NCI-H2107 treated with DMSO at 0.1 percent for 48 hours (cell line): ENCODE measurements at regions not wholly inside any gene's neighbourhood (a gene's known extent, or its start where the extent isn't known, plus 50 kb on each side); places are given as distances from the start of the nearest gene placed in this dataset.
"Not testable (repeated sequence)": the region's sequence is repeated elsewhere in the genome, so short reads cannot be mapped to it uniquely, and the experiment has no call there.

ENCODE experiments used
- DNase-seq: peaks from one replicate; lab custom pipeline; 2025; ENCODE audit not compliant: unreplicated experiment; lab: John Stamatoyannopoulos, UW

GRCh38 chr9:111276431-111277128 is 53.4 kb downstream of the OR2K2 start:
- no peak for DNase-seq

GRCh38 chr9:111274737-111275136 is 55.3 kb downstream of the OR2K2 start:
- DNase-seq = no peak

DNA sequence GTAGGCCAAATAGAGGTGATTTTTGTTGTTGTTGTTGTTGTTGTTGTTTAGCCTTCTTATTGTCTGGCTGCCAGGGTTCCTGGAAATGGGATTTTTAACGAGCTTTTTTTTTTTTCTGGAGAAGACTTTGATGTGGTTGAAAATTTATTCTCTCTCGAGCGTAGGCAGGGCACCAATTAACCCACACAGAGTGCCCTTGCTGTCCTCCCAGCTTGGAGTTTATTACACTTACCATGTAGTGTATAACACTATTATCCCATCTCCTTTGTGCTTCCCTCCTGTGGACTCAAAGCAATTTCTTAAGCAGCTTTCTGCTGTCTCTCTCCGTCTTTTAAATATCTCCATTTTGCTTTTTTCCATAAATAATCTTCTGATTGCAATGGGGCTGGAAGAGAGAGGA is 57.4 kb downstream of the OR2K2 start:
- DNase-seq = no peak

DNA sequence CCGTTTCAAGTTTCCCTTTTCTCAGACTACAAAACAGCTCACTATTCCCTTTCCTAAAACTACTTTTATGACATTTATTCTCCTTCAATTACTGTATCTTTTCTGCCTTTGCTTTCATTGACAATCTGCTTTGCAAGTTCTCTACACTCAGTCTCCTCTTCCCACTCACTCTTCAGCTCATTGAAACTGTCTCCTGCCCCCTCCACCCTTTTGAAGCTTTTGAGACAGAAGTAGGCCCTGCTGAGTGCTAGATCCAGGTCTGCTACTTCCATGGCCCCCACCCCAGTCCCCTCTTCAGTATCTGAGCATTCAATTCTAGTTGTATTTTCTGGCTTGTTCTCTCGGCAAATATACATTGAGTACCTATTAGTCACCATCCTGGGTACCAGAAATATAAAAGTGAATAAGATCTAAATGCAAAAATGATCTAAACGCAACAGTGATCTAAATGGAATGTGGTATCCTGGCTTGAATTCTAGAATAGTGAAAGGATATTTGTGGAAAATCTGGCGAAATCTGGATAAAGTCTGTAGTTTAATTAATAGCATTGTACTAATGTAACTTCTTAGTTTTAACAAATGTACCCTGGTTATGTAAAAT is 58.4 kb downstream of the OR2K2 start:
- DNase-seq = no peak

DNA sequence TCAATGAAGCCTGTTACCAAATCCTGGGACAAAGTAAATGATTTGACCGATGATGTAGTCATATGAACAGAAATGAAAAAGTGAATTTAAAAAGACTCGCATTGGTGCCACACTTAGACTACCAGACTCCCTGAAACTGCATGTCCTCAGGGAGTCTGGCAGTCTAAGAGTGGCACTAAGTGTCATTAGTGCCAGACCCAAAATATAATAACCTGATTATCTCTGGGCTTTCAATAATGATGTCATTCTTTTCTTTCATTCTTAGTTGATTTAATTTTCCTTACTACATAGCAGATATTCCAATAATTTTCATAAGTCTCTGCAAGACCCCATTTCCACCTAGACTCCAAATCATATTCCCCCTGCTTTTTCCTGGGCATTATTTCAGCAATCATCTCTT is 59.0 kb downstream of the OR2K2 start:
- no peak for DNase-seq

DNA sequence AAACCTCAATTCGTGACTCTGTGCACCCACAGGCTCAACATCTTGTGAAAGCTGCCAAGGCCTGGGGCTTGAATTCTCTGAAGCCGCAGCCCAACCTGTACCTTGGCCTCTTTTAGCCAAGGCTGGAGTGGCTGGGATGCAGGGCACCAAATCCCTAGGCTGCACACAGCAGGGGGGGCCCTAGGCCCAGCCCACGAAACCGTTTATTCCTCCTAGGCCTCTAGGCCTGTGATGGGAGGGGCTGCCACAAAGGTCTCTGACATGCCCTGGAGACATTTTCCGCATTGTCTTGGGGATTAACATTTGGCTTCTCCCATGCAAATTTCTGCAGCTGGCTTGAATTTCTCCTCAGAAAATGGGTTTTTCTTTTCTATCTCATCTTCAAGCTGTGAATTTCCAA is 64.0 kb downstream of the OR2K2 start:
- DNase-seq = not testable (repeated sequence)

GRCh38 chr9:111263116-111263515 is 66.9 kb downstream of the OR2K2 start:
- no peak for DNase-seq

- no peak for DNase-seq
Measured at GRCh38 chr9:111258875-111259271, 71.2 kb downstream of the OR2K2 start.

DNA sequence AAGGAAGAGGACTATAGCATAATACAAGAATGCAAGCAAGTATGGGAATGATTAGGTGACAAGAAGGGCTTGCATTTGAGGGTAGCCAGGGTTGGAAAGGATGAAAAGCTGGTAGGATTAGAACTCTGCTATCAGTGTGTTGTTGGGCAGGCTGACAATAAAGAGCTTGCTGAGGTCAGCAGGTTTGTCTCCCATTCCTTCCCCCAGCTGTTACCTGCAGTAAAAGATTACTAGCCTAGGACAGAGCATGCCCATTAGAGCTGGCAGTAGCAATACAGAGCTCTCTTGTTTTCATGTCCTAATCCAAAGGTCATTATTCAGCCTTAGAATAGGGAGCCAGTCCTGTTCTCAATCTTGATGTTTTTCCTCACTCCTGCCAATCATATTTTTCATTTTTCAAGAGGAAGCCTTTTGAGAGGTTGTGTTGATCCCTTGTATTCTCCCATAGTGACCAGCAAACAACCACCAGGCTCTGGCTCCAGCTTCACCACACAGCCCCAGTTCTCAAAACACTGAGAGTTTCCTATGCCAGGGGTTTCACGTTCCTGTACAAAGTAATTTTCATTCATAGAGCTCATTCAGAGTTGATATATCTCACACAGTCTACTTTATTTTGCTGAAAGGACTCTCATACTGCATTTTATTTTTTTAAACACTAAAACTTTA is 71.7 kb downstream of the OR2K2 start:
- no peak for DNase-seq

DNA sequence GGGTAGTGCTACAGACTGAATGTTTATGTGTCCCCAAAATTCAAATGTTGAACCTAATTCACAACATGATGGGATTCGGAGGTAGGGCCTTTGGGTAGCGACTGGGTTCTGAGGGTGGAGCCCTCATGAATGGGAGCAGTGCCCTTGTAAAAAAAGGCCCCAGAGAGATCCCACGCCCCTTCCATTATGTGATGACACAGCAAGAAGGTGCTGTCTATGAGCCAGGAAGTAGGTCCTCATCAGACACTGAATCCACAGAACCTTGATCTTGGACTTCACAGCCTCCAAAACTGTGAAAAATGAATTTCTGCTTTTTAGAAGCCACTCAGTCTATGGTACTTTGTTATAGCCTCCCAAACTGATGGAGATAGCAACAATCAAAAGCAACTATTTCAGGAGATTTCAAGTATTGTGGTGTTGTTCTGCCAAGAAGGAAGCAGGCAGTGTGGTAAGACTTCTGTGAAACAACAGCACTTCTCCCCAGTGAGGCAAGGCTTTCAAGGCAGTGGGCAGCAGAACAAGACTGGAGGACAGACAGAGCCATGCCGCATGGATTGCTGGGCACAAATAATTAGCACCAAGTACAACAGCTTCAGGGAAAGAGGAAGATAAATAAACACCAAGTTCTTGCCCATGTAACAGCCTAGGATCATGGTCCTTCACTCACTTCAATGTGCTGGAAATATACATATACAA is 76.1 kb downstream of the OR2K2 start:
- DNase-seq = no peak

DNA sequence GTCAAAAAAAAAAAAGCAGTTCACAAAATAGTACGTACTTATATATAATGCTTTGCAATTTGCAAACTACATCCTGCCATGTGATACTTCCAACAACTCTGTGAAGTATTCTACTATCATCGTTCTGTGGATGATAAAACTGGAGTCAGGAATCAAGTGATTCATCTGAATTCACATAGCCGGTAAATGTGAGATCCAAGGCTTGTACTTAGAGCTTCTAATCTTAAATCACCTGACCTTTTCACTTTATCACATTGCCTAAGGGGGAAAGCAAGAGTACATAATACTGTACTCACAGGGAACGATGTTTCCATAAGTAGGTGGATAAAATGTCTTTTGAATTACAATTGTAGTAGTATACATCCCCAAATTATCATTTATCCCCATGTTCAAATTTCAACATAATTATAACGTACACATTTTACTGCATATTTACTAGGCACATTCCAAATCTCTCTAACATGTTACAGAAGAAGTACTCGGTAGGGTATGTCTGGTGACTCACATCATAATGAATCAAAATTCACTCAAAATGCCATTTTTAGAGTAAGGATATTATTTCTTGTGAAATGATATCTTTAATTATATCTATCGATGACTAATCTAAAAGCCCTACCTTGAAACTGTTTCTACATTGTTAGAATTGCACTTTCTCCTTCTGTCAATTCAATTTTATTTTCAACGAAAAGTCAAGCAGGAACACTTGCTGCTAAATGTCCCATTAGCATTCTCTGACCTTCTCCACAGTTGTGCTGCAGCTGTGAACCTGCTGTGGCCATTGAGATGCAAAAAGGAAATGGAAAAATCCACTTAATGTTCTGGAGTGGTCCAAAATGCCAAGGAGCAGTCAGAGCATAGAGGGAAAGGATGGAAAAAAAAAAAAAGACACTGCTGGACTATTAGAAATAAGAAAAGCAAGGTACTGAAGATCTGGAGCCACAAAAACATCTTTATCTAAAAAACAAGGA is 78.9 kb downstream of the OR2K2 start:
- DNase-seq = no peak

DNA sequence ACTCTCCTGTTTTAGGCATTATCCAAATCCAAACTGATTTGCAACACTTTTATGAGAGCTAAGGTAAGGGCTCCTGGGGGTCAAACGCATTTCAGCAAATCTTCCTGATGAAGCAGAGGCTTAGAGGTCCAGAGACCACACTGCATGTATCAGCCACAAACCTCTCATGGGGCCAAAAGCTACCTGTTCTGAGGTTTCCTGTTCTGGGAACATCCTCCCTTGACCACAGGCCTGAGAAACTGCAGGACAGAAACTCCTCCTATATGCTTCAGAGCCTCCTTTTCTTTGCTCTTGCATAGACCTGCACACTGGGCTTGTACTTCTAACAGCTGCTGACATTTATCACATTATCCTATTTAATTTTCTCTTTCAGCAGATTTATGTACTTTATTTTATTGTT is 92.6 kb downstream of the OR2K2 start:
- DNase-seq = no peak

DNA sequence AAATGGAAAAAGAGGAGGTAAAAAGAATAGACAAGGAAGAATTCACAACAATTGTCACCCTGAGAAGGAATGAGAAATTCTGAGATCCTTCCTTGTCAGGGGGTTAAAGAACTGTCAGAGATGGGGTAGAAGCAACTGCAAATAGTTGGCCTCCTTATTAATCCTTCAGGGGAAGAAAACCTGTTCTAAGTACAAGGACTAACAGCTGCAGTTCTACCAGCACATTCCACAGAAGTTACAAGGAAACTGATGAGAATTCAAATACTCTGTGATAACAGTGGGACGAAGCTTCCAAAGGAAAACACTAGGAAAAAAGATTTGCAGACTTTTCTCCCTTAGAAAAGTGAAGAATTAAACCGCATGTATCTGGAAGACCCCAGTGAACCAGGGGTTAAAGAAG is 93.7 kb downstream of the OR2K2 start:
- DNase-seq = no peak

GRCh38 chr9:111233963-111234362 is 96.1 kb downstream of the OR2K2 start:
- no peak for DNase-seq

DNA sequence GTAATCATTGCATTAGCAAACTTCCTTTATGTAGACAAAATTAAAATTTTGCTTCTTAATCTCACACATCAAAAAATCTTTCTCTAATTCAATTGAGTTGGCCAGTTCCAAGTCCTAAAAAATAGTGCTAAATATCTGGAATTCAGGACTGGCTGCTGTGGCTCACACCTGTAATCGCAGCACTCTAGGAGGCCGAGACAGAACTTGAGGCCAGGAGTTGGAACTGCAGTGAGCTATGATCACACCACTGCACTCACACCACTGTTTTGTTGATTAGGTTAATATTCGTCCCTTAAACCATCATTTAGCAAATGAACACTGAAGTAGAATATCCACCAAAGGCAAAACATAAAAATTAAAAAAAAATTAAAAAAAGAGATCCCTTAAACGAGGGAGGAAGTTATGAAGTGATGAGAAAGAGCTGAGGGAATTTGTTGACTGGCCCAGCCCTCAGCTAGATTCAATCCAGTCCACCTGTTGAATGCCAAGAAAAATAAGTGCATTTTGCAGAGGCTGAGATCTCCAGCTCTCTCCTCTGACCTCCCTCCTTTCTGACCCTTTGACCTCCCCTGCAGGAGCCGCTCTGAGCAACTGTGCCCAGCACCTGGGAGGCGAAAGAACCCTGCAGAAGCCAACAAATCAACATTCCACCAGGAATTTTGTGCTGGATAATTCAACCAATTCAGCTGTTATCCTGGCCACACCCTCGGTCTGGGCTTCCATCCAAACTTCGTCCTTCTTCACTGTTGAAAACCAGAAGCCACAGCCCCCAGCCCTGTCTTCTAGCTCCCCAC is 96.8 kb downstream of the OR2K2 start:
- no peak for DNase-seq

DNA sequence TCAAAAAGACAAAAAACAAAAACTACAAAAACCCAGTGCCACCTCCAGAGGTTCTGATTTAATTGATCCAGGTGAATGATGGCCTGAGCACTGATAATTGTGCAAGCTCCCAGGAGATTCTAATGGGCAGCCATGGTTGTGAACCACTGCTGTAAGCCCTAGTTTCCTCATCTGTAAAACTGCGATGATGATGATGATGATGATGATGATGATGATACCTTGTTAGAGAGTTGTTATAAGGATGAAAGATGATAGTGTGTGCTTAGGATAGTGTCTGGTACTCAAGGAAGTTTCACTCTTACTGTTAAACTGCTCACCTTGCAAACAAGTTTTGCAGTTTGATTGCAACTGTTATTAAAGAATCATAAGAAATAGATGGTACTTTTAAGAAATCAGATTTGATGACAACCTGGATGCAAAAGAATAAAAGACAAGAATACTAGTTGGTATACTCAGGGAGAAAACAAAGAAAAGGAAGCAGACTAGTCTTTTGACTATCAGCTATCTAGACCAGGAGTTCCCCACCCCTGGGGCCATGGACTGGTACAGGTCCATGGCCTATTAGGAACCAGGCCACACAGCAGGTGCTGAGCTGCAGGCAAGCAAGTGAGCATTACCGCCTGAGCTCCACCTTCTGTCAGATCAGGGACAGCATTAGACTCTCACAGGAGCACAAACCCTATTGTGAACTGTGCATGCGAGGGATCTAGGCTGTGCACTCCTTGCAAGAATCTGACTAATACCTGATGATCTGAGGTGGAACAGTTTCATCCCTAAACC is 98.0 kb downstream of the OR2K2 start:
- no peak for DNase-seq

- DNase-seq = no peak
Measured at GRCh38 chr9:111222757-111223156, 107.3 kb downstream of the OR2K2 start.

GRCh38 chr9:111212874-111213273 is 117.2 kb downstream of the OR2K2 start:
- no peak for DNase-seq

DNA sequence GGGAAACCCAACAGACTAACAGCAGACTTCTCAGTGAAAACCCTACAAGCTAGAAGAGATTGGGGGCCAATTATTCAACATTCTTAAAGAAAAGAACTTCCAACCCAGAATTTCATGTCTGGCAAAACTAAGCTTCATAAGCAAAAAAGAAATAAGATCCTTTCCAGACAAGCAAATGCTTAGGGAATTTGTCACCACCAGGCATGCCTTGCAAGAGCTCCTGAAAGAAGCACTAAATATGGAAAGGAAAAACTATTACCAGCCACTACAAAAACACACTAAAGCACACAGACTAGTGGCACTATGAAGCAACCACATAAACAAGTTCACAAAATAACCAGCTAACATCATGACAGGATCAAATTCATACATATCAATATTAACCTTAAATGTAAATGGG is 131.1 kb downstream of the OR2K2 start:
- no peak for DNase-seq
